ENCODE measurements at regions not wholly inside any gene's neighbourhood (a gene's known extent, or its start where the extent isn't known, plus 50 kb on each side); places are given as distances from the start of the nearest gene placed in this dataset.

GRCh38 chr1:17488995-17489767, 49.7 kb upstream of the RCC2 start:
- TF ChIP-seq CTCF (IDR thresholded peaks at IDR 0.05) (no peak), POLR2A (IDR thresholded peaks at IDR 0.05) (no peak), POLR2AphosphoS5 (IDR thresholded peaks at IDR 0.05) (no peak)

Measured in prostate gland (tissue), 2 donors.